ENCODE measurements at regions not wholly inside any gene's neighbourhood (a gene's known extent, or its start where the extent isn't known, plus 50 kb on each side); places are given as distances from the start of the nearest gene placed in this dataset.
A peak's percentile ranks its signal among the peaks of the same experiment; 100 is the strongest.

DNA sequence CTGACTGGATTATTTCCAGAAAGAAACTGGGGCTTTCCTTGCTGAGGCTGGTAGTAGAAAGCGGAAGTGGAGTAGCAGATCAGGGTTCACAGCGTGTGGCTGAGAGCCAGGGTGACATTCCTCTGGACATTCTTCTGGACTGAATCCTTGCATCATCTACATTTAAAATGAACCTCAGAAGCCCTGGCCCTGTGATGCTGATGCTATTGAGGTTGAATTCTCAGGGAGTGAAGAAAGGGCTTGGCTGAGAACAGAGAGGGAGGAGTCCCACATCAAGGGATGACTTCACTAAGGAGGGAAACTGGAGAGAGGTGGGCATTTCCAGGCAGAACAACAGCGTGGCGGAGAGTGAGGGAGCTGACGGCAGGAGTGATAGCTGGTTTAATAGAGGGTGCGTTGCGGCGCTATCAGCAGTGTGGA is 102.3 kb upstream of the LMO4 start:
- DNase-seq, result peak; percentile 87
- no peak overlapping the region for H3K4me3 ChIP-seq (ENCODE audit: low read length)
- no peak overlapping the region for H3K27ac ChIP-seq (ENCODE audit: low read depth, low read length)
- no peak overlapping the region for H3K56ac ChIP-seq (ENCODE audit: low read length)
- H4K8ac ChIP-seq (ENCODE audit: low read depth, low read length), result no peak overlapping the region
- no peaks in the 10 kb centered on the region for H3K79me2 ChIP-seq (ENCODE audit: control insufficient read depth, insufficient read depth, low read length)
- no peaks in the 10 kb centered on the region for H3K79me1 ChIP-seq (ENCODE audit: low read length)
- no peak overlapping the region for H3K9ac ChIP-seq (ENCODE audit: low read length)
- H4K5ac ChIP-seq (ENCODE audit: low read length), result no peak overlapping the region
- no peak overlapping the region for H2BK15ac ChIP-seq (replicated peaks; ENCODE audit: low read depth)
- no peak overlapping the region for H2AK5ac ChIP-seq (ENCODE audit: low read length)
- no peaks in the 10 kb centered on the region for H3K4me1 ChIP-seq (ENCODE audit: control insufficient read depth, low read depth, low read length)
- H3K4me2 ChIP-seq (ENCODE audit: low read length), result no peak overlapping the region
- H3K18ac ChIP-seq (ENCODE audit: low read length), result no peak overlapping the region
- no peak overlapping the region for H3K4ac ChIP-seq (ENCODE audit: low read depth, low read length)
- H3K27me3 ChIP-seq (ENCODE audit: insufficient read depth, low read length, poor library complexity), result no peaks in the 10 kb centered on the region
- no peak overlapping the region for H2BK120ac ChIP-seq (ENCODE audit: low read depth, low read length)
- WGBS (ENCODE audit: extremely low coverage, insufficient coverage, low lambda C conversion rate), result no CpG with 5 or more reads among the region's 8 CpGs
- H3K36me3 ChIP-seq (ENCODE audit: control insufficient read depth, insufficient read depth, low read length), result no peaks in the 10 kb centered on the region
- H3K23ac ChIP-seq (ENCODE audit: low read length), result no peak overlapping the region
- H2BK5ac ChIP-seq (ENCODE audit: low read length), result no peak overlapping the region

DNA sequence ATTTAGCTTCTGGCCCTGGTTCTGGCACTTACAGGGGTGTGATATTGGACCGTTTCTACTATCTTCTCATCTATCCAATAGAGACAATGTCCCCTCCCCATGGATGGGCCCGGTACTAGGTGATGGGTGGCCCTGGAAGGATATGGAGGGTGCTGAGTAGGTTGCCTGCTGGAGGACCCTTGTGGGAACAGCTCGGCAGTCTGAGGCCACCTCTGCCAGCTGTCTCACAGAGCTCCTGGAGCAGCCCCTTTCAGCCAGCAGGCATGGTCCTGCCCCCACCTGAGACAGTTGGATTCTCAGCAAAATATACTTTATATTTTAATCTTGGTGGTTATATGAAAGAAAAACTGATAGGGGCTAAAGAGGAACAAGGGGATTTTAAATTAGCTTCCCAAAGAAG is 101.0 kb upstream of the LMO4 start:
- no peaks in the 10 kb centered on the region for H3K79me1 ChIP-seq (ENCODE audit: low read length)
- no peak overlapping the region for H3K4ac ChIP-seq (ENCODE audit: low read depth, low read length)
- H2BK15ac ChIP-seq (replicated peaks; ENCODE audit: low read depth), result no peak overlapping the region
- no CpG with 5 or more reads among the region's 3 CpGs for WGBS (ENCODE audit: extremely low coverage, insufficient coverage, low lambda C conversion rate)
- no peaks in the 10 kb centered on the region for H3K79me2 ChIP-seq (ENCODE audit: control insufficient read depth, insufficient read depth, low read length)
- no peaks in the 10 kb centered on the region for H3K36me3 ChIP-seq (ENCODE audit: control insufficient read depth, insufficient read depth, low read length)
- H2AK5ac ChIP-seq (ENCODE audit: low read length), result no peak overlapping the region
- H4K5ac ChIP-seq (ENCODE audit: low read length), result no peak overlapping the region
- no peak overlapping the region for H2BK120ac ChIP-seq (ENCODE audit: low read depth, low read length)
- no peak overlapping the region for H3K18ac ChIP-seq (ENCODE audit: low read length)
- no peaks in the 10 kb centered on the region for H3K27me3 ChIP-seq (ENCODE audit: insufficient read depth, low read length, poor library complexity)
- no peak overlapping the region for H4K8ac ChIP-seq (ENCODE audit: low read depth, low read length)
- no peak overlapping the region for H3K23ac ChIP-seq (ENCODE audit: low read length)
- H3K9ac ChIP-seq (ENCODE audit: low read length), result no peak overlapping the region
- no peak overlapping the region for H3K4me2 ChIP-seq (ENCODE audit: low read length)
- no peak overlapping the region for H3K56ac ChIP-seq (ENCODE audit: low read length)
- H3K27ac ChIP-seq (ENCODE audit: low read depth, low read length), result no peak overlapping the region
- no peak overlapping the region for H3K4me3 ChIP-seq (ENCODE audit: low read length)
- H3K4me1 ChIP-seq (ENCODE audit: control insufficient read depth, low read depth, low read length), result no peaks in the 10 kb centered on the region
- no peak overlapping the region for H2BK5ac ChIP-seq (ENCODE audit: low read length)
- no peak for DNase-seq

DNA sequence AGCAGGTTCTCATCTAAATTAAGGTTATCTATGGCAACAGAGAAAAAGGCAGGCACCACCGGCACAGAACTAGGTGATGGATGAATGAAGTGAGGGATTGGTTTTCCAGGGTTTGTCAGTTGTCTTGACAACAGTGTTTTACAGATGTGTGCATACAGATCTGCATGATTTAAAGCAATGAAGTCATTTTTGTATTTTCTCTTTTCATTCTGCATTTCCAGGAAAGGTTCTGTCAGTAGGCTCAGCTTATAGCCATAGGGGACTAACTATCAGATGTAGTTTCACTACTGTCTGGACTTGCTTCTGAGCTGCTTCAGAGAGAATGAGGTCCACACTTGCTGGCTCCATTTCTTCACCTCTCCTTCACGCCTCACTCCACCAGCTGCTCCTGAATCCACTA is 98.2 kb upstream of the LMO4 start:
- H3K9ac ChIP-seq (ENCODE audit: low read length), result no peak overlapping the region
- no peak overlapping the region for H2AK5ac ChIP-seq (ENCODE audit: low read length)
- H3K4me1 ChIP-seq (ENCODE audit: control insufficient read depth, low read depth, low read length), result no peaks in the 10 kb centered on the region
- no peak overlapping the region for H3K4me2 ChIP-seq (ENCODE audit: low read length)
- H2BK15ac ChIP-seq (replicated peaks; ENCODE audit: low read depth), result no peak overlapping the region
- H3K27ac ChIP-seq (ENCODE audit: low read depth, low read length), result no peak overlapping the region
- H3K36me3 ChIP-seq (ENCODE audit: control insufficient read depth, insufficient read depth, low read length), result no peaks in the 10 kb centered on the region
- H3K4me3 ChIP-seq (ENCODE audit: low read length), result no peak overlapping the region
- no peak overlapping the region for H3K23ac ChIP-seq (ENCODE audit: low read length)
- WGBS (ENCODE audit: extremely low coverage, insufficient coverage, low lambda C conversion rate), result no CpG with 5 or more reads among the region's 2 CpGs
- H3K79me1 ChIP-seq (ENCODE audit: low read length), result no peaks in the 10 kb centered on the region
- no peak overlapping the region for H2BK120ac ChIP-seq (ENCODE audit: low read depth, low read length)
- H3K18ac ChIP-seq (ENCODE audit: low read length), result no peak overlapping the region
- no peak overlapping the region for H4K5ac ChIP-seq (ENCODE audit: low read length)
- no peak overlapping the region for H4K8ac ChIP-seq (ENCODE audit: low read depth, low read length)
- no peaks in the 10 kb centered on the region for H3K79me2 ChIP-seq (ENCODE audit: control insufficient read depth, insufficient read depth, low read length)
- H3K4ac ChIP-seq (ENCODE audit: low read depth, low read length), result no peak overlapping the region
- no peaks in the 10 kb centered on the region for H3K27me3 ChIP-seq (ENCODE audit: insufficient read depth, low read length, poor library complexity)
- H3K56ac ChIP-seq (ENCODE audit: low read length), result no peak overlapping the region
- no peak overlapping the region for H2BK5ac ChIP-seq (ENCODE audit: low read length)
- no peak for DNase-seq

DNA sequence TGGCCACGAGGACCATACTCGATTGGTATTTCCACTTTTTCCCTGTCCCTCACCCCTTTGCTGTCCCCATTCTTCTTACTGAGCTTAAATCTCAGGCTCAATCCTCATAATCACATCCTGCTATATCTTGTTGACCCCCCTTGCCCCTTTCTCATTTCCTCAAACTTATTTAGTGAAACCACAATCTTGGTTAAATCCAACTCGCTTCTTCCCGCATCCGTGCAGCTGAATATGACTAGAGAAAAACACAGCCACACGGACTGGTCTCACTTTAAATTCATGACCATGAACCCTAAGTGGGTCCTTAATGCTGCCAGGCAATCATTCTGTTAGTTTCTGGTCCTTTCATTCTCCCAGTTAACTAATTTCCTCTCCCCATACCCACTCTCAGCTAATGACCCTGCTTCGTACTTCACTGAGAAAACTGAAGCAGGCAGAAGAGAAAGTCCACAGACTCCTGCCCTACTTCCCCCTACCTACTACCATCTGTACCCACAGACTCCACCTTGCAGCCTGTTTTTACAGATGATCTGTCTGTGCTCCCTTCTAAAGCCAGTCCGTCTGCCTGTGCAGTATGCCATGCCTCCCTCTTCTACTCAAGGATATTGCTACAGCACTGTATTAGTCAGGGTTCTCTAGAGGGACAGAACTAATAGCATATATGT is 96.8 kb upstream of the LMO4 start:
- no peaks in the 10 kb centered on the region for H3K36me3 ChIP-seq (ENCODE audit: control insufficient read depth, insufficient read depth, low read length)
- no peaks in the 10 kb centered on the region for H3K27me3 ChIP-seq (ENCODE audit: insufficient read depth, low read length, poor library complexity)
- H2BK120ac ChIP-seq (ENCODE audit: low read depth, low read length), result no peak overlapping the region
- no peaks in the 10 kb centered on the region for H3K79me2 ChIP-seq (ENCODE audit: control insufficient read depth, insufficient read depth, low read length)
- H4K5ac ChIP-seq (ENCODE audit: low read length), result no peak overlapping the region
- H2AK5ac ChIP-seq (ENCODE audit: low read length), result no peak overlapping the region
- H2BK5ac ChIP-seq (ENCODE audit: low read length), result no peak overlapping the region
- WGBS (ENCODE audit: extremely low coverage, insufficient coverage, low lambda C conversion rate), result no CpG with 5 or more reads among the region's 8 CpGs
- no peak overlapping the region for H3K23ac ChIP-seq (ENCODE audit: low read length)
- no peak overlapping the region for H3K18ac ChIP-seq (ENCODE audit: low read length)
- H3K4me3 ChIP-seq (ENCODE audit: low read length), result no peak overlapping the region
- no peak overlapping the region for H3K4ac ChIP-seq (ENCODE audit: low read depth, low read length)
- no peaks in the 10 kb centered on the region for H3K79me1 ChIP-seq (ENCODE audit: low read length)
- no peaks in the 10 kb centered on the region for H3K4me1 ChIP-seq (ENCODE audit: control insufficient read depth, low read depth, low read length)
- H3K9ac ChIP-seq (ENCODE audit: low read length), result no peak overlapping the region
- no peak overlapping the region for H4K8ac ChIP-seq (ENCODE audit: low read depth, low read length)
- DNase-seq, result no peak
- H3K27ac ChIP-seq (ENCODE audit: low read depth, low read length), result no peak overlapping the region
- H2BK15ac ChIP-seq (replicated peaks; ENCODE audit: low read depth), result no peak overlapping the region
- H3K56ac ChIP-seq (ENCODE audit: low read length), result no peak overlapping the region
- no peak overlapping the region for H3K4me2 ChIP-seq (ENCODE audit: low read length)

DNA sequence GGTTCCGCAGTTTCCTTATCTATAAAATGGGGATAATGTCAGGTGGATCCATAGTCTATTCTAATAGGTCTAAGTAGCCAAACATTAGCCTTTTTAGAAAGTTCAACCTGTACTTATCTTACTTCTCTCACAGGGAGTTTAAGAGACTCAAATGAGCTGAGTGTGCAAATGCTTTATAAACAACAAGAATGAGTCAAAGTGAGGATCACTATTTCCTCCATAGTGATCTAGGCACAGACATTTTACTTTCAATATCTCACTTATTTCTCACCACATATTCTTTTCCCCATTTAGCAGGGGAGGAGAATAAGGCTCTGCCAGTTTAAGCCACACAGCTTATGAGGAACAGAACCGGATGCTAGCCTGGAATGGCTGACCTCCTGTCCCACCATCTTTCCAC is 92.1 kb upstream of the LMO4 start:
- H3K27me3 ChIP-seq (ENCODE audit: insufficient read depth, low read length, poor library complexity), result no peaks in the 10 kb centered on the region
- no peak overlapping the region for H3K18ac ChIP-seq (ENCODE audit: low read length)
- no peak overlapping the region for H3K4ac ChIP-seq (ENCODE audit: low read depth, low read length)
- H3K27ac ChIP-seq (ENCODE audit: low read depth, low read length), result no peak overlapping the region
- DNase-seq, result no peak
- no peaks in the 10 kb centered on the region for H3K79me1 ChIP-seq (ENCODE audit: low read length)
- no peak overlapping the region for H2BK15ac ChIP-seq (replicated peaks; ENCODE audit: low read depth)
- no peaks in the 10 kb centered on the region for H3K4me1 ChIP-seq (ENCODE audit: control insufficient read depth, low read depth, low read length)
- no peak overlapping the region for H3K9ac ChIP-seq (ENCODE audit: low read length)
- H3K36me3 ChIP-seq (ENCODE audit: control insufficient read depth, insufficient read depth, low read length), result no peaks in the 10 kb centered on the region
- no peaks in the 10 kb centered on the region for H3K79me2 ChIP-seq (ENCODE audit: control insufficient read depth, insufficient read depth, low read length)
- no CpG with 5 or more reads among the region's 2 CpGs for WGBS (ENCODE audit: extremely low coverage, insufficient coverage, low lambda C conversion rate)
- no peak overlapping the region for H3K23ac ChIP-seq (ENCODE audit: low read length)
- no peak overlapping the region for H3K4me3 ChIP-seq (ENCODE audit: low read length)
- no peak overlapping the region for H4K5ac ChIP-seq (ENCODE audit: low read length)
- H2BK120ac ChIP-seq (ENCODE audit: low read depth, low read length), result no peak overlapping the region
- no peak overlapping the region for H4K8ac ChIP-seq (ENCODE audit: low read depth, low read length)
- H2AK5ac ChIP-seq (ENCODE audit: low read length), result no peak overlapping the region
- H3K56ac ChIP-seq (ENCODE audit: low read length), result no peak overlapping the region
- no peak overlapping the region for H2BK5ac ChIP-seq (ENCODE audit: low read length)
- H3K4me2 ChIP-seq (ENCODE audit: low read length), result no peak overlapping the region

DNA sequence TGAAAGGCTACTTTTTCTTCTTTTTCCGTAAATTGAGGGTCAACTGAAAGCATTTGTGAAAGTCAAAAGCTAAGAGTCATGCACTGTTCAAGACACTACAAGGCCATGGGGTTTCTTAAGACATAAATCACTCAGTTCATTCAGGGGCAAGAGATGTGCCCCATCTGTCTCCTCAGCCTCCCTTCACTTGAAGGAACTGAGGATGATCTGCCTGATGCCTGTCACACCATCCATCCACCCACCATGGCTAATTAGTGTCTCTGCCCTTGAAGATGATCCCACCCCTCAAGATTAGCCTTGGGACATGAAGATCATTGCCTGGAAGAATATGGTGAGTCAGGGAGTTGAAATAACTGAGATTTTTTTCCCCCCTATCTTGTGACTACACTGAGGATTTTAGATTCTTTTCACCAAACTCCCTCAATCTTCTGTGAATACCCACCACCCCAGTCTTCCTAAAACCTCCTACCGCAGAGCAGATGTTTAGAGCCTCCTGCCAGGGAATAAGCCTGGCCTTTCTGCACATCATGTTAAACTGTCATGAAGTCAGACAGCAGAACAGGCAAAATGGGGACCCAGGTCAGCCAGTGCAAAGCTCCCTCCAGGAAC is 88.6 kb upstream of the LMO4 start:
- H3K4me1 ChIP-seq (ENCODE audit: control insufficient read depth, low read depth, low read length), result no peaks in the 10 kb centered on the region
- WGBS (ENCODE audit: extremely low coverage, insufficient coverage, low lambda C conversion rate), result no CpG with 5 or more reads among the region's 2 CpGs
- H2BK15ac ChIP-seq (replicated peaks; ENCODE audit: low read depth), result no peak overlapping the region
- H3K4ac ChIP-seq (ENCODE audit: low read depth, low read length), result no peak overlapping the region
- H3K27me3 ChIP-seq (ENCODE audit: insufficient read depth, low read length, poor library complexity), result no peaks in the 10 kb centered on the region
- no peak overlapping the region for H2AK5ac ChIP-seq (ENCODE audit: low read length)
- H3K56ac ChIP-seq (ENCODE audit: low read length), result no peak overlapping the region
- no peak overlapping the region for H3K4me3 ChIP-seq (ENCODE audit: low read length)
- H3K9ac ChIP-seq (ENCODE audit: low read length), result no peak overlapping the region
- no peak for DNase-seq
- no peaks in the 10 kb centered on the region for H3K79me1 ChIP-seq (ENCODE audit: low read length)
- H3K79me2 ChIP-seq (ENCODE audit: control insufficient read depth, insufficient read depth, low read length), result no peaks in the 10 kb centered on the region
- no peak overlapping the region for H2BK120ac ChIP-seq (ENCODE audit: low read depth, low read length)
- H3K4me2 ChIP-seq (ENCODE audit: low read length), result no peak overlapping the region
- H3K36me3 ChIP-seq (ENCODE audit: control insufficient read depth, insufficient read depth, low read length), result no peaks in the 10 kb centered on the region
- H3K27ac ChIP-seq (ENCODE audit: low read depth, low read length), result no peak overlapping the region
- no peak overlapping the region for H3K23ac ChIP-seq (ENCODE audit: low read length)
- no peak overlapping the region for H3K18ac ChIP-seq (ENCODE audit: low read length)
- no peak overlapping the region for H2BK5ac ChIP-seq (ENCODE audit: low read length)
- H4K8ac ChIP-seq (ENCODE audit: low read depth, low read length), result no peak overlapping the region
- H4K5ac ChIP-seq (ENCODE audit: low read length), result no peak overlapping the region

All from mesendoderm (in vitro differentiated cells).